OCI-LY1 (cell line): ENCODE measurements at regions not wholly inside any gene's neighbourhood (a gene's known extent, or its start where the extent isn't known, plus 50 kb on each side); places are given as distances from the start of the nearest gene placed in this dataset.

Experiments used
- H2AFZ ChIP-seq: fragments of 200-600 bp; sonication (generic), shearing (Covaris generic); 2 replicates; pipeline ENCODE4 v1.6.0; 2014; ENCODE audit warnings: antibody characterized with exemption, mild to moderate bottlenecking, low read length
- H3F3A ChIP-seq: fragments of 200-600 bp; sonication (generic), shearing (Covaris generic); 2 replicates; pipeline ENCODE4 v1.6.0; 2014; ENCODE audit warnings: mild to moderate bottlenecking, antibody characterized with exemption, low read length, moderate library complexity; ENCODE audit not compliant: insufficient read depth
- H3K27ac ChIP-seq: fragments of 200-600 bp; sonication (generic); 2 replicates; pipeline ENCODE4 v1.5.1; 2014; ENCODE audit warnings: low read length, mixed run types, mild to moderate bottlenecking, low read depth; ENCODE audit not compliant: poor library complexity, severe bottlenecking
- H3K27me3 ChIP-seq: fragments of 200-600 bp; sonication (generic); 2 replicates; pipeline ENCODE4 v1.6.0; 2014; ENCODE audit warnings: antibody characterized with exemption, mild to moderate bottlenecking, low read length, moderate library complexity; ENCODE audit not compliant: insufficient read depth
- H3K36me3 ChIP-seq: fragments of 200-600 bp; sonication (generic); 2 replicates; pipeline ENCODE4 v1.6.1; 2014; ENCODE audit warnings: mild to moderate bottlenecking, antibody characterized with exemption, low read length, moderate library complexity, mixed read lengths; ENCODE audit not compliant: insufficient read depth
- H3K4me1 ChIP-seq: fragments of 200-600 bp; sonication (generic); 2 replicates; pipeline ENCODE4 v1.5.1; 2014; ENCODE audit warnings: mild to moderate bottlenecking, low read length, moderate library complexity; ENCODE audit not compliant: insufficient read depth, severe bottlenecking
- H3K4me2 ChIP-seq: fragments of 200-600 bp; sonication (generic), shearing (Covaris generic); 2 replicates; pipeline ENCODE4 v1.6.1; 2014; ENCODE audit warnings: low read length
- H3K4me3 ChIP-seq: fragments of 200-600 bp; sonication (generic); 2 replicates; pipeline ENCODE4 v1.5.1; 2014; ENCODE audit warnings: low read length, low read depth, mild to moderate bottlenecking, mixed read lengths; ENCODE audit not compliant: poor library complexity, severe bottlenecking
- H3K79me2 ChIP-seq: fragments of 200-600 bp; shearing (Covaris generic); 2 replicates; pipeline ENCODE4 v1.6.1; 2016; ENCODE audit warnings: mixed run types, low read length, mixed read lengths; ENCODE audit not compliant: insufficient read depth
- H3K9ac ChIP-seq: fragments of 200-600 bp; sonication (generic), shearing (Covaris generic); 2 replicates; pipeline ENCODE4 v1.6.1; 2014; ENCODE audit warnings: mild to moderate bottlenecking, low read length, mixed read lengths
- H3K9me2 ChIP-seq: fragments of 200-600 bp; sonication (generic), shearing (Covaris generic); 2 replicates; pipeline ENCODE4 v1.6.1; 2014; ENCODE audit warnings: low read depth, mild to moderate bottlenecking, low read length, mixed read lengths
- H3K9me3 ChIP-seq: fragments of 200-600 bp; shearing (Covaris generic); 2 replicates; pipeline ENCODE4 v1.6.1; 2014; ENCODE audit warnings: low read length, mixed read lengths
- H4K20me1 ChIP-seq: fragments of 200-600 bp; sonication (generic), shearing (Covaris generic); 2 replicates; pipeline ENCODE4 v1.6.0; 2016; ENCODE audit warnings: mild to moderate bottlenecking, low read length; ENCODE audit not compliant: insufficient read depth
- EZH2 ChIP-seq: fragments of 200-600 bp; sonication (generic), shearing (Covaris generic); IDR thresholded peaks from 2 replicates; pipeline ENCODE4 v1.8.0; 2017; ENCODE audit warnings: borderline replicate concordance, mixed run types, mild to moderate bottlenecking, antibody characterized with exemption, low read length, moderate library complexity, mixed read lengths
- TF ChIP-seq, protein P1 (sequence below): fragments of 200-600 bp; sonication (generic), shearing (Covaris generic); IDR thresholded peaks from 2 replicates; pipeline ENCODE4 v1.5.1; 2017; ENCODE audit warnings: mild to moderate bottlenecking, antibody characterized with exemption, low read length, moderate library complexity, mixed read lengths

GRCh38 chr1:198424441-198424840, 116.0 kb downstream of the ATP6V1G3 start:
- H3K9me3 ChIP-seq, result no peaks in the 10 kb centered on the region
- no peaks in the 10 kb centered on the region; the same call in 1 of the 2 replicates for H3F3A ChIP-seq
- H3K4me2 ChIP-seq, result no peak overlapping the region
- TF ChIP-seq, protein P1, sequence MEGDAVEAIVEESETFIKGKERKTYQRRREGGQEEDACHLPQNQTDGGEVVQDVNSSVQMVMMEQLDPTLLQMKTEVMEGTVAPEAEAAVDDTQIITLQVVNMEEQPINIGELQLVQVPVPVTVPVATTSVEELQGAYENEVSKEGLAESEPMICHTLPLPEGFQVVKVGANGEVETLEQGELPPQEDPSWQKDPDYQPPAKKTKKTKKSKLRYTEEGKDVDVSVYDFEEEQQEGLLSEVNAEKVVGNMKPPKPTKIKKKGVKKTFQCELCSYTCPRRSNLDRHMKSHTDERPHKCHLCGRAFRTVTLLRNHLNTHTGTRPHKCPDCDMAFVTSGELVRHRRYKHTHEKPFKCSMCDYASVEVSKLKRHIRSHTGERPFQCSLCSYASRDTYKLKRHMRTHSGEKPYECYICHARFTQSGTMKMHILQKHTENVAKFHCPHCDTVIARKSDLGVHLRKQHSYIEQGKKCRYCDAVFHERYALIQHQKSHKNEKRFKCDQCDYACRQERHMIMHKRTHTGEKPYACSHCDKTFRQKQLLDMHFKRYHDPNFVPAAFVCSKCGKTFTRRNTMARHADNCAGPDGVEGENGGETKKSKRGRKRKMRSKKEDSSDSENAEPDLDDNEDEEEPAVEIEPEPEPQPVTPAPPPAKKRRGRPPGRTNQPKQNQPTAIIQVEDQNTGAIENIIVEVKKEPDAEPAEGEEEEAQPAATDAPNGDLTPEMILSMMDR, result no peak
- TF ChIP-seq EZH2, result no peak
- no peaks in the 10 kb centered on the region for H3K27me3 ChIP-seq
- no peak overlapping the region for H2AFZ ChIP-seq
- no peaks in the 10 kb centered on the region for H3K36me3 ChIP-seq
- H3K79me2 ChIP-seq, result no peaks in the 10 kb centered on the region
- H3K27ac ChIP-seq, result no peak overlapping the region
- H3K9me2 ChIP-seq, result no peaks in the 10 kb centered on the region
- no peaks in the 10 kb centered on the region for H3K4me1 ChIP-seq
- no peak overlapping the region for H3K4me3 ChIP-seq
- H3K9ac ChIP-seq, result no peak overlapping the region
- H4K20me1 ChIP-seq, result no peaks in the 10 kb centered on the region

GRCh38 chr1:198423673-198424072, 116.8 kb downstream of the ATP6V1G3 start:
- Histone ChIP-seq H3K4me1 (no peaks in the 10 kb centered on the region), H3K9ac (no peak overlapping the region), H3F3A (no peaks in the 10 kb centered on the region; the same call in 1 of the 2 replicates), H3K9me2 (no peaks in the 10 kb centered on the region), H3K4me2 (no peak overlapping the region), H3K27ac (no peak overlapping the region), H3K79me2 (no peaks in the 10 kb centered on the region), H3K36me3 (no peaks in the 10 kb centered on the region), H3K27me3 (no peaks in the 10 kb centered on the region), H3K4me3 (no peak overlapping the region), H4K20me1 (no peaks in the 10 kb centered on the region), H2AFZ (no peak overlapping the region), H3K9me3 (no peaks in the 10 kb centered on the region)
- TF ChIP-seq, protein P1, result no peak
- TF ChIP-seq EZH2, result no peak

- Histone ChIP-seq H3K36me3 (no peaks in the 10 kb centered on the region), H3K27ac (no peak overlapping the region), H3K4me2 (no peak overlapping the region), H3K4me3 (no peak overlapping the region), H2AFZ (no peak overlapping the region), H3K9ac (no peak overlapping the region), H4K20me1 (no peaks in the 10 kb centered on the region), H3K9me3 (no peaks in the 10 kb centered on the region), H3K4me1 (no peaks in the 10 kb centered on the region), H3K27me3 (no peaks in the 10 kb centered on the region), H3K79me2 (no peaks in the 10 kb centered on the region), H3K9me2 (no peaks in the 10 kb centered on the region), H3F3A (no peaks in the 10 kb centered on the region; the same call in 1 of the 2 replicates)
- TF ChIP-seq EZH2, result no peak
- TF ChIP-seq, protein P1, result no peak
These were observed 123.4 kb downstream of the ATP6V1G3 start for GRCh38 chr1:198417039-198417438.
